OCI-LY7 (cell line): ENCODE measurements at regions not wholly inside any gene's neighbourhood (a gene's known extent, or its start where the extent isn't known, plus 50 kb on each side); places are given as distances from the start of the nearest gene placed in this dataset. TPM values are rescaled to one million over a fixed set of nuclear protein-coding genes. Genes with fewer than 3 reads are reported as not detected.

ENCODE experiments used
- BruUV-seq: library from RNA; stranded (reverse); fragments of 400-500 nt; replicated peaks from 2 replicates; lab custom pipeline; 2021; lab: Mats Ljungman, UMichigan
- CTCF ChIA-PET: fragments of 300-600 bp; sonication (Branson Sonifier 250); formaldehyde crosslinking; loops from one replicate; lab custom pipeline; 2022; ENCODE audit warnings: antibody characterized with exemption; ENCODE audit not compliant: unreplicated experiment; lab: Charles Lee
- POLR2A ChIA-PET: fragments of 300-600 bp; sonication (Branson Sonifier 250); formaldehyde crosslinking; loops from one replicate; lab custom pipeline; 2022; ENCODE audit warnings: antibody characterized with exemption; lab: Charles Lee
- DNase-seq: peaks from one replicate; pipeline ENCODE4 v3.0.0-alpha.2; 2015; ENCODE audit warnings: low spot score
- H2AFZ ChIP-seq: fragments of 200-600 bp; sonication (generic), shearing (Covaris generic); 2 replicates; pipeline ENCODE4 v1.6.1; 2014; ENCODE audit warnings: mild to moderate bottlenecking, antibody characterized with exemption, low read length, moderate library complexity
- H3K27ac ChIP-seq: fragments of 200-600 bp; sonication (generic); 2 replicates; pipeline ENCODE4 v1.5.1; 2014; ENCODE audit warnings: mixed run types, low read depth, mild to moderate bottlenecking, moderate library complexity, low read length, inconsistent platforms; ENCODE audit not compliant: poor library complexity, severe bottlenecking
- H3K36me3 ChIP-seq: fragments of 200-600 bp; sonication (generic); 2 replicates; pipeline ENCODE4 v1.6.1; 2014; ENCODE audit warnings: mild to moderate bottlenecking, antibody characterized with exemption, low read length, moderate library complexity, mixed read lengths; ENCODE audit not compliant: insufficient read depth
- H3K4me1 ChIP-seq: fragments of 200-600 bp; sonication (generic); 2 replicates; pipeline ENCODE4 v1.5.1; 2014; ENCODE audit warnings: mild to moderate bottlenecking, low read length; ENCODE audit not compliant: insufficient read depth, poor library complexity, severe bottlenecking
- H3K4me2 ChIP-seq: fragments of 200-600 bp; sonication (generic); 2 replicates; pipeline ENCODE4 v1.6.1; 2014; ENCODE audit warnings: mild to moderate bottlenecking, low read length
- H3K4me3 ChIP-seq: fragments of 200-600 bp; sonication (generic); 2 replicates; pipeline ENCODE4 v1.5.1; 2014; ENCODE audit warnings: mild to moderate bottlenecking, low read depth, low read length; ENCODE audit not compliant: poor library complexity, severe bottlenecking
- H3K79me2 ChIP-seq: fragments of 200-600 bp; sonication (generic); 2 replicates; pipeline ENCODE4 v1.6.1; 2016; ENCODE audit warnings: low read depth, mild to moderate bottlenecking, low read length, moderate library complexity, mixed read lengths; ENCODE audit not compliant: insufficient read depth
- H3K9me2 ChIP-seq: fragments of 200-600 bp; sonication (generic); 2 replicates; pipeline ENCODE4 v1.6.1; 2016; ENCODE audit warnings: mild to moderate bottlenecking, low read length, mixed read lengths; ENCODE audit not compliant: insufficient read depth
- H3K9me3 ChIP-seq: fragments of 200-600 bp; sonication (generic); 2 replicates; pipeline ENCODE4 v1.6.1; 2014; ENCODE audit warnings: mild to moderate bottlenecking, mixed run types, low read length, mixed read lengths
- H4K20me1 ChIP-seq: fragments of 200-600 bp; sonication (generic); 2 replicates; pipeline ENCODE4 v1.6.1; 2014; ENCODE audit warnings: mild to moderate bottlenecking, antibody characterized with exemption, low read length, moderate library complexity, mixed read lengths; ENCODE audit not compliant: insufficient read depth
- CTCF ChIP-seq: fragments of 200-600 bp; sonication (generic); conservative IDR thresholded peaks from 2 replicates; pipeline ENCODE4 v1.5.1; 2014; ENCODE audit warnings: mild to moderate bottlenecking, antibody characterized with exemption, low read length, moderate library complexity, mixed read lengths
- EZH2phosphoT487 ChIP-seq: fragments of 200-600 bp; sonication (generic); IDR thresholded peaks from 2 replicates; pipeline ENCODE4 v1.6.1; 2018; ENCODE audit warnings: low read depth, borderline replicate concordance, mild to moderate bottlenecking, mixed run types, antibody characterized with exemption, low read length, moderate library complexity, mixed read lengths
- intact Hi-C: fragments of 100-400 bp; cut with micrococcal nuclease; formaldehyde crosslinking; loops from one replicate; pipeline ENCODE4 v1.10.0; 2022; ENCODE audit not compliant: unreplicated experiment
- small RNA-seq: library from RNA; depleted of rRNA; stranded (forward); fragments of <200 nt; gene quantifications from one replicate; pipeline ENCODE3, GENCODE V24; 2014

- Histone ChIP-seq H3K4me2 (no peak overlapping the region), H3K9me3 (no peaks in the 10 kb centered on the region), H3K4me3 (no peak overlapping the region), H4K20me1 (no peaks in the 10 kb centered on the region), H3K27ac (no peak overlapping the region), H3K9me2 (no peaks in the 10 kb centered on the region), H3K79me2 (no peaks in the 10 kb centered on the region), H3K36me3 (no peaks in the 10 kb centered on the region), H3K4me1 (no peaks in the 10 kb centered on the region), H2AFZ (no peak overlapping the region)
- BruUV-seq: no TSS peak
- no peak for DNase-seq
- intact Hi-C loops: no loop called here
- ChIA-PET POLR2A (no interaction called here), CTCF (no interaction called here)
- TF ChIP-seq CTCF: no peak
- TF ChIP-seq EZH2phosphoT487: no peak
Measured at GRCh38 chrX:146477341-146477740, 332.2 kb upstream of the CXorf51B start.

GRCh38 chrX:146481735-146482134 lies 327.8 kb upstream of the CXorf51B start:
- no peak overlapping the region for H3K4me3 ChIP-seq
- intact Hi-C loops: no loop called here
- H2AFZ ChIP-seq: no peak overlapping the region
- ChIA-PET CTCF (no interaction called here), POLR2A (interaction anchor here (0.6 kb wide), 1 partner anchor 15 kb away, joined by 3 read pairs; no protein-coding TSS in a partner anchor)
- no peaks in the 10 kb centered on the region for H3K79me2 ChIP-seq
- no peaks in the 10 kb centered on the region for H4K20me1 ChIP-seq
- TF ChIP-seq CTCF (no peak), EZH2phosphoT487 (no peak)
- no peaks in the 10 kb centered on the region for H3K36me3 ChIP-seq
- H3K4me2 ChIP-seq: no peak overlapping the region
- no TSS peak for BruUV-seq
- H3K4me1 ChIP-seq: no peaks in the 10 kb centered on the region
- H3K27ac ChIP-seq: no peak overlapping the region
- no peak for DNase-seq
- H3K9me2 ChIP-seq: no peaks in the 10 kb centered on the region
- no peaks in the 10 kb centered on the region for H3K9me3 ChIP-seq

Small RNAs in the stretch of these regions (small RNA-seq; reads per million reads assigned to genes)
- not detected for gene RNA5SP517
